Skeletal muscle cell (primary cell): ENCODE measurements at regions not wholly inside any gene's neighbourhood (a gene's known extent, or its start where the extent isn't known, plus 50 kb on each side); places are given as distances from the start of the nearest gene placed in this dataset.
A peak's percentile ranks its signal among the peaks of the same experiment; 100 is the strongest.

ENCODE experiments used
- DNase-seq: peaks from one replicate; pipeline ENCODE4 v3.0.0-alpha.2; 2010; ENCODE audit warnings: low read depth
- H3K4me3 ChIP-seq: 2 replicates; pipeline ENCODE4 v1.5.1; 2011; ENCODE audit warnings: low read depth, mild to moderate bottlenecking, control low read depth, low read length, moderate library complexity

- no peak overlapping the region for H3K4me3 ChIP-seq
Observed at GRCh38 chr2:42921721-42922120, 129.3 kb upstream of the HAAO start.

DNA sequence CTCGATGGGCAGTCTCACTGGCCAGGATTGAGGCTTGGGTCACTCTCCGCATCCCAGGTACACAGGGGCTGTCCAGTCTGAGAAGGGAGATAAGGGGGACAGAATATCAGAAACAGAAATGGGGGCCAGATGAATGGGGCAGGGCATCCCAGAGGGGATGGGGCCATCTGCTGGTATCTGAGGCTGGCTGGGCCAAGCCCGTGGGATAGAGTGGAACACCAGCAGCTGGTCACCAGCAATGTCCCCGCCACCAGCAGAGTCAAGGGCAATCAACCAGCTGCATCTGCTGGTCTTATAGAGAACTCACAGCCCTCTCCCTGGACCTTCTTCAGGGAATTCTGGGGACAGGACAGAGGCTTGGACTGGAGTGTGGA lies 128.8 kb upstream of the HAAO start:
- no peak overlapping the region for H3K4me3 ChIP-seq
- DNase-seq: no peak

More at GRCh38 chr2:42921721-42922120, 129.3 kb upstream of the HAAO start:
- no peak for DNase-seq

DNA sequence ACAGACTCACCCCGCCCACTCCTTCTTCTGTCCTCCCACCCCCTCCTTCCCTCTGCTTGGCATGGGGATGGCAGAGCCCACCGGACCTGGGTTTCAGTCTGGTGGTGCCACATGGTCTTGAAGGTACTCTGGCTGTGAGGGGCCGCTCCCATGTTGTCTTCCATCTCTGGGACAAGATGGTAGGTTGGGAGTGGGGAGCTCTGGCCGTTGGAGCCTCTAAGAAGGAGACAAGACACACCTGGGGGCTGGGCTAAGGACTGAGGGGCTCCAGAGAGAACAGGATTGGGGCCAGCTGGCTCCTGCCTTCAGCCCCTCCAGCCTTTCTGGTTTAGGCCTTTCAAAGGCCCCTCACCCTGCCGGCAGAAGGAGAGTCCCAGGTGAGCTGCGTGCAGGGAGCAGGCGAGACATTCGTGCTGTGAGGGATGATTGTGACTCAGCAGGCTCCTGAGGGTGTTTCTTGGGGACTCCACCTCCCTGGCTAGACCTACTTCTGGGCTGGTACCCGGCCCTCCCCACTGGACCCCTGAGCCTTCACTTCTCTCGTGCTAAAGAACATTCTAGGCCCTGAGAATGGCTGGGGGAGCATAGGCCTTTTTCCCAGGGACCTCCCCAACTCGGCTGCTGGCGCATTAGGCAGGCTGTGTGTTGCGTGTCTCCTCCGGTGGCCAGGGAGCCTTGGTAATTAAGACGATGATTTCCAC lies 128.2 kb upstream of the HAAO start:
- no peak overlapping the region for H3K4me3 ChIP-seq
- DNase-seq: no peak

- H3K4me3 ChIP-seq: no peak overlapping the region
- DNase-seq: no peak
Observed at GRCh38 chr2:42918671-42919318, 126.4 kb upstream of the HAAO start.

GRCh38 chr2:42918041-42918440 lies 125.7 kb upstream of the HAAO start:
- no peak for DNase-seq
- no peak overlapping the region for H3K4me3 ChIP-seq

- peak; percentile 77 for DNase-seq
- H3K4me3 ChIP-seq: no peak overlapping the region
Observed at GRCh38 chr2:42917425-42917927, 125.1 kb upstream of the HAAO start.

- H3K4me3 ChIP-seq: no peak overlapping the region
- no peak for DNase-seq
Observed at GRCh38 chr2:42916324-42916723, 123.9 kb upstream of the HAAO start.

DNA sequence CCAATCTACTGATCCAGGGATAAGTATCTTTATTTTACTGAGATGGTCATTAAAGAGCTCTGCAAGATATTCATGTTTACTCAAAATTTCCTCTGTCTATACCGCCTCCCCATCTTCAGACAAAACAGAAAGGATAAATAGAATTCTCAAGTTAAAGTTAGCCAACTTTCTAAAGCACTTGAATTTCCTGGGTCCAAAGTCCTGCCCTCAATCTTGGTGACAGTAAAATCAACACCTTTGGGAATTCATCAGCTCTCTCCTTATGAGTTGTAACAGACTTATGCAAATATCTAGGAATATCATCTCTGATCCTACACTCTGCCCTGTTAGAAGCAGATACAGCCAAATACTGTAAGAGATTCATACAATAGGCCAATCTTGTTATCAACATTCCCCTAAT lies 122.5 kb upstream of the HAAO start:
- no peak overlapping the region for H3K4me3 ChIP-seq

DNA sequence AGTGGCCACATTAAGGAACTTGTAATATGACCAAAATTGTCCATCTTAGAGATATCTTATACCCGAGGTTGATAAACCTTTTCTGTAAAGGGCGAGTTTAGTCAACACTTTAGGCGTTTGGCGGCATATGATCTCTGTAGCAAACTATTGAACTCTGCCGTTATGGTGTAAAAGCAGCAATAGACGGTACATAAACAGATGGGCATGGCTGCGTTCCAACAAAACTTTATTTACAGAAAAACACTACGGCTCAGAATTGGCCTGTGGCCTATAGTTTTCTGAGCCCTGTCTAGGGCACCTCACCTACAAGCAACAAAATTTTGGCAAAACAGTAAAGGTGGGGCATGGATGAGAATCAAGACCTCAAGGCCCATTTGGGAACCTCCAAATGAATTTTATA lies 121.9 kb upstream of the HAAO start:
- DNase-seq: no peak
- H3K4me3 ChIP-seq: no peak overlapping the region

More for the DNA sequence above, 122.5 kb upstream of the HAAO start:
- no peak for DNase-seq

GRCh38 chr2:42913280-42913878 lies 121.0 kb upstream of the HAAO start:
- H3K4me3 ChIP-seq: no peak overlapping the region

DNA sequence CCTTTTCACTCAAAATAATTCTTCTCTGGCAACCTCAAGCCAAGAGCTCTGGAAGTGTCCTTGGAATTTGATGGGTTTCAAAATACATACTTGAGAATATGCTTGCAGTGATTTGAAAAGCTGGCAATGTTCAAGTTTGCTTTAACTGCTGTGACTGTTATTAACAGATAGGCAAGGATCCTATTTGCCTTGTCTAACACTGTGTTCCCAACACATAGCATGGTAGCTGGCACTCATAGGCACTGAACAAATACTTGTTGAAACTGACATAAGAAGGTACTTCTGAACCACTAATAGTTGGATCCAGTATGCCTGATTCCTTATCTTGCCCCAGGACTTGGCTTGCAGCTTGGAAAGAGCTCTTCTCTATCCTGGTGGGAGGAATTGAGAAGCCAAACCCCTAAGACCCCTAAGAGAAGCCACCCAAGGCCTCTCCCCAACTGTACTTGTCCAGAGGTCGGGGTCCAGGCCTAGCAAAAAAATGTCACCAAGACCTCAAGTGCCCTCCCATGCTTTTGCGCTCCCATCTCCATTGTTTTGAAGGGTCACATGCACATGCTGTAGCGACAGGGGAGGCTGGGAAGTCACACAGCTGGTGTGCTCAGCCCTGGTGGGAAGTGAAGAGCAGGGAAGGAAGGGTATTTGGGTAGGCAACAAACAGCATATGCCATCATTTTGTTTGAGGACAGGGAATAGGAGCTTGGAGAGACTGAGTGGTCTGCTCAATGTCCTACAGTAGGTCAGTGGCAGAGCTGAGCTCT lies 118.4 kb upstream of the HAAO start:
- DNase-seq: no peak
- H3K4me3 ChIP-seq: no peak overlapping the region

More at GRCh38 chr2:42913280-42913878, 121.0 kb upstream of the HAAO start:
- no peak for DNase-seq

DNA sequence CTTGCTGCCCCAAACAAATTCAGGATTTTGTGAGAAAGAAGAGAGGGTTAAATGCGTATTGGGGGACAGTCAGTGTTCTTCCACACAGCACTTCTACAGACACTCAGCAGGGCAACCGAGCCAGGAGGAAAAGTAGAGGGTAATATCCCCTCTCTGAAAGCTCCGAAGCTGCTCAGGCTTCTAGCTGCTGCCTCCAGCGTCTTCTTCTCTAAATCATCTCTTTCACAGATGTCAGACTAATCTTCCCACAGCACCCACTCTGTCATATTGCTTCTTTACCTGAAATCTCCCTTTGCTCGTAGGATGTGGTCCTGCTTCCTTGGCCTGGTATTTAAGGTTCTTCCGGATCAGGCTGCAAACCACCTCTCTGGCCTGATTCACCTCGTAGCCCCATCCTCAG lies 117.6 kb upstream of the HAAO start:
- no peak overlapping the region for H3K4me3 ChIP-seq
- no peak for DNase-seq

- no peak overlapping the region for H3K4me3 ChIP-seq
- no peak for DNase-seq
Observed at GRCh38 chr2:42908518-42909200, 116.3 kb upstream of the HAAO start.

DNA sequence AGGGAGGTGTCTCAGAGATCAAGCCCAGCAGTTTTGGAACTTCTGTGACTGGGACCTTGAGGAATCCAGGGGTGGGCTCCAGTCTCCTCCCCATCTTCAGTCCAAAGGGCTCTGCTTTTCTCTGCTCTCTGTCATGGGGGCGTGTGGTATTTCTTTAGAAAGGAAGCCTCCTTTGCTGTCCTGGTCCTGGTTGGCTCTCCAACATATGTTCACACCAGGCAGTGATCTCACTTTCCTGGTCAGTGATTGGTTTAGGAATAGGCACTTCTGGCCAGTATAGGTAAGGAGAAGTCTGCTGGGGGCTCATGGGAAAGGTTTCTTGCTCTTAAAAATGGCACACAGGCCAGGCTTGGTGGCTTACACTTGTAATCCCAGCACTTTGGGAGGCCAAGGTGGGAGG lies 115.5 kb upstream of the HAAO start:
- no peak for DNase-seq
- no peak overlapping the region for H3K4me3 ChIP-seq

DNA sequence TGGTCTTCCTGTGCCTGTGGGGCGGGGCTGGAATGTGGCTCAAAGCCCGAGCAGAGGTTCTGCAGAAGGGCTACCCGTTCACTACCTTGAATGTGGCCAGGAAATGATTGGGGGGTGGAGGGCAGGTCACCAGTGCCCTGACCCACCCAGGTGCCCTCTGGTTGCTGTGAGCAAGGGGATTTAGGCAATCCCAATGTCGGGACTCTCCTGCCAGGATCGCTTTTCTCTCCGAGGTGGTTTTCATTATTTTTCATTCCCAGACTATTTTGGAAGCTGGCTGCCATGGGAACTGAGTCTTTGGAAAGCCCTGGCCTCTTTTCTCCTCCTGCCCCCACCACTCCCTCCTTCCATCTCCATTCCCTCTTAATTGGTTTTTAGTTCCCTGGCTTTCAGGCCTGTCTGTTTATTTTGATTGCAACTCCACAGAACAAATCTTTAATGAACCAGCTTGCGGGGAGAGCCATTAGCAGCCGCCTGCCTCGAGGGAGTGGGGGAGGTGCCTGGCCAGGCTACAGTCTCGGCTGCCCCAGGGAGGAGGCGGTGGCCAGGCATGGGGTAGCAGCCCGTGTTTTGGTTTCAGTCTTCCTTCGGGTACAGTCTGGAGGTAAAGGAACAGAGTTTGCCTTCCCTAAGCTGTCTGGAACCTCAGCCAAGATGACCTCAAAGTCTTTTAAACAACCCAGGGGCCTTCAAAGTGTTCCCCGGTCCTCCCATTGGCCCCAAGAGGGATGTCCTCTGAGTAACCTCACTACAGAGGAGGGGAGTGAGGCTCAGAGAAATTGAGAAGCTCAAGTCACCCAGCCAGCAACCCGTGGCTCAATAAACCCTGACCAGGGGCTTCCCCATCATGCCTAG lies 114.4 kb upstream of the HAAO start:
- DNase-seq: no peak
- no peak overlapping the region for H3K4me3 ChIP-seq

- DNase-seq: no peak
- no peak overlapping the region for H3K4me3 ChIP-seq
Observed at GRCh38 chr2:42906111-42906556, 113.8 kb upstream of the HAAO start.

GRCh38 chr2:42905341-42906110 lies 113.1 kb upstream of the HAAO start:
- H3K4me3 ChIP-seq: no peak overlapping the region
- DNase-seq: no peak

DNA sequence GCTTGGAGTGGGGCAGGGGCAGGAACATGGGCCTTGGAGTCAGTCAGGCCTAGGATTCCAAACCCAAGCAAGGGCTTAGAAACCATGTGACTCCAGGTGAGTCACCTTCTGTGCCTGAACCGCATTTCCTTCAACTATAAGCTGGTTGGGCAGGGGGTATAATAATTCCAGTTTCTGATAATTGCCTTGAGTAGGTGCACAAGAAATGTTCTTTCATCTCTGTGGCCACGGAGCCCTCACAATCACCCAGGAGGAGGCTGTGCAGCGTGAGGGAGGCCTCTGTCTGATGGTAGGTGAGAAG lies 112.1 kb upstream of the HAAO start:
- H3K4me3 ChIP-seq: no peak overlapping the region
- DNase-seq: no peak
